Upper lobe of left lung (tissue), 6 donors: ENCODE measurements at regions not wholly inside any gene's neighbourhood (a gene's known extent, or its start where the extent isn't known, plus 50 kb on each side); places are given as distances from the start of the nearest gene placed in this dataset.
A peak's percentile ranks its signal among the peaks of the same experiment; 100 is the strongest.

Experiments
- ATAC-seq, 2 donors: fragments of 200-7000 bp; cut with Tn5 transposase; one replicate each; pipeline ENCODE4 v1.9.1; 2022; ENCODE audit warnings: mild to moderate bottlenecking in 2 of 2, moderate library complexity in 2 of 2; ENCODE audit not compliant: low FRiP score in 2 of 2
- DNase-seq, 2 donors: peaks; one replicate each; pipeline ENCODE4 v3.0.0-alpha.2; 2019 to 2020
- H3K27ac ChIP-seq, 4 donors: fragments of 200-600 bp; sonication (generic); one replicate each; pipeline ENCODE4 v1.5.1; 2016 to 2019
- H3K27me3 ChIP-seq, 4 donors: fragments of 200-600 bp; sonication (generic); one replicate each; pipeline ENCODE4 v1.5.1; 2017 to 2019
- H3K36me3 ChIP-seq, 4 donors: fragments of 200-600 bp; sonication (generic); one replicate each; pipeline ENCODE4 v1.5.1; 2016 to 2019
- H3K4me1 ChIP-seq, 4 donors: fragments of 200-600 bp; sonication (generic); one replicate each; pipeline ENCODE4 v1.5.1; 2018 to 2019
- H3K4me3 ChIP-seq, 4 donors: fragments of 200-600 bp; sonication (generic); one replicate each; pipeline ENCODE4 v1.5.1; 2017 to 2019; ENCODE audit warnings: mild to moderate bottlenecking in 2 of 4, moderate library complexity in 1 of 4
- H3K9me3 ChIP-seq, 4 donors: fragments of 200-600 bp; sonication (generic); one replicate each; pipeline ENCODE4 v1.5.1; 2018 to 2019
- CTCF ChIP-seq, 6 experiments: fragments of 450-650 bp in 4 of 6; fragments of 200-600 bp in 2 of 6; sonication (generic) in 2 of 6; IDR thresholded peaks; one replicate each; pipeline ENCODE4 v1.5.1; 2016 to 2019; ENCODE audit warnings: antibody characterized with exemption in 6 of 6
- EP300 ChIP-seq, 4 donors: sonication (generic); formaldehyde crosslinking; IDR thresholded peaks; one replicate each; pipeline ENCODE4 v1.5.1; 2017; ENCODE audit warnings: antibody characterized with exemption in 4 of 4, control low read depth in 2 of 4
- POLR2A ChIP-seq, 4 donors: fragments of 450-650 bp; IDR thresholded peaks; one replicate each; pipeline ENCODE4 v1.5.1; 2016 to 2017; ENCODE audit warnings: antibody characterized with exemption in 4 of 4, mild to moderate bottlenecking in 2 of 4
- POLR2AphosphoS5 ChIP-seq, 2 donors: sonication (generic); formaldehyde crosslinking; IDR thresholded peaks; one replicate each; pipeline ENCODE4 v1.5.1; 2017; ENCODE audit warnings: antibody characterized with exemption in 2 of 2
- WGBS, 2 donors: methylation state at CpG; one replicate each; pipeline ENCODE4 v1.1.5; 2017 to 2018; 5-methylcytosine and 5-hydroxymethylcytosine counted together
- donor health status: DM: no; HTN: no; CAD: no; lungs with moderate emphysema.
- donor health status: DM: no; HTN: yes; CAD: no; lungs with severe emphysema.

DNA sequence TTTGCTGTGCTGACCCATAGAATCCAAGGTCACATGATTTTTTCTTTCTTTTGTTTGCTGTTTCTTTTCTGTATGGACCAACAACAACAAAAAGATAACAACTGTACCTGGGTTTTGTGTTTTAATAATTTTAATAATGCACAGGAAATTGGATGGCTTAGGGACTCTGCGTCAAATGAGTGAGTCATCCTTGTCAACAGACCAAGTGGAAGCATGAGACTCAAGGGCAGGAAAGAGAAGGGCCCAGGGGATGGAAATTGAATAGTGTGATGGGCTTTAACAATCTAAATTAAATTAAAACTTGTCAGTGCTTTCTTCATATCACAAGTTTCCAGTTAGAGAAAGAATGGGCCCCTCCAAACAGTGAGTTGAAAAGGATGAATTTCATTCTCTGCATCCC, 413.0 kb downstream of the PREX1 start:
- H3K27me3 ChIP-seq, result no peaks in the 10 kb centered on the region
- ATAC-seq (no peak), DNase-seq (no peak)
- 81 to 82% methylated on average over 1 of the region's 1 CpG for WGBS, 2 donors
- TF ChIP-seq CTCF (IDR thresholded peaks at IDR 0.05) (no peak), POLR2AphosphoS5 (IDR thresholded peaks at IDR 0.05) (no peak), EP300 (IDR thresholded peaks at IDR 0.05) (no peak), POLR2A (IDR thresholded peaks at IDR 0.05) (no peak)
- no peaks in the 10 kb centered on the region for H3K36me3 ChIP-seq
- no peaks in the 10 kb centered on the region for H3K9me3 ChIP-seq
- no peak overlapping the region for H3K27ac ChIP-seq
- H3K4me3 ChIP-seq, result no peak overlapping the region
- no peaks in the 10 kb centered on the region for H3K4me1 ChIP-seq

- TF ChIP-seq EP300 (IDR thresholded peaks at IDR 0.05) (no peak), CTCF (IDR thresholded peaks at IDR 0.05) (no peak)
- no peaks in the 10 kb centered on the region for H3K4me1 ChIP-seq
- no peaks in the 10 kb centered on the region for H3K9me3 ChIP-seq
- ATAC-seq (no peak), DNase-seq (no peak)
- H3K36me3 ChIP-seq, result no peaks in the 10 kb centered on the region
- no peak overlapping the region for H3K4me3 ChIP-seq
- WGBS, 2 donors, result 76 to 82% methylated on average over 6 of the region's 6 CpGs
- H3K27ac ChIP-seq, result no peak overlapping the region
- no peaks in the 10 kb centered on the region for H3K27me3 ChIP-seq
Observed at GRCh38 chr20:48411919-48412522, 415.8 kb downstream of the PREX1 start.

DNA sequence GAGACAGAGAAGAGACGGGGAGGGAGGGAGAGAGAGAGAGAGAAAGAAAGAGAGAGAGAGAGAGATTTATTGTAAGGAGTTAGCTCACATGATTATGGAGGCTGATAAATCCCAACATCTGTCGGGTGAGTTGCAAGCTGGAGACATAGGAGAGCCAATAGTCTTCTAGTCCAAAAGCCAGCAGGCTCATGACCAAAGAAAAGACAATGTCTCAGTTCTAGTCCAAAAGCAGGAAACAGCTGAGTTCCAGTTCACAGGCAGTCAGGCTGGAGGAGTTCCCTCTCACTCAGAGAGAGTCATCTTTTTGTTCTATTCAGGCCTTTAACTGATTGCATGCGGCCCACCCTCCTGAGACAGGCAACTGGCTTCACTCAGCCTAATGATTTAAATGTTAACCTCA, 416.6 kb downstream of the PREX1 start:
- ATAC-seq, result peak in 1 of 2 donors; percentile 18
- no peak for DNase-seq
- Histone ChIP-seq H3K27me3 (no peaks in the 10 kb centered on the region), H3K36me3 (no peaks in the 10 kb centered on the region), H3K9me3 (no peaks in the 10 kb centered on the region), H3K27ac (no peak overlapping the region), H3K4me1 (no peaks in the 10 kb centered on the region), H3K4me3 (no peak overlapping the region)
- TF ChIP-seq POLR2AphosphoS5 (IDR thresholded peaks at IDR 0.05) (no peak), CTCF (IDR thresholded peaks at IDR 0.05) (no peak), POLR2A (IDR thresholded peaks at IDR 0.05) (no peak), EP300 (IDR thresholded peaks at IDR 0.05) (no peak)
- WGBS, 2 donors, result 82 to 84% methylated on average over 3 of the region's 3 CpGs

GRCh38 chr20:48409055-48409615, 418.7 kb downstream of the PREX1 start:
- no peaks in the 10 kb centered on the region for H3K9me3 ChIP-seq
- no peak for ATAC-seq
- WGBS, 2 donors, result 78 to 86% methylated on average over 4 of the region's 4 CpGs
- TF ChIP-seq POLR2A (IDR thresholded peaks at IDR 0.05), result no peak
- TF ChIP-seq EP300 (IDR thresholded peaks at IDR 0.05), result no peak
- no peak for TF ChIP-seq POLR2AphosphoS5 (IDR thresholded peaks at IDR 0.05)
- no peak for TF ChIP-seq CTCF (IDR thresholded peaks at IDR 0.05)
- H3K27ac ChIP-seq, result no peak overlapping the region
- no peaks in the 10 kb centered on the region for H3K36me3 ChIP-seq
- H3K4me1 ChIP-seq, result no peaks in the 10 kb centered on the region
- DNase-seq, result no peak
- H3K27me3 ChIP-seq, result no peaks in the 10 kb centered on the region
- H3K4me3 ChIP-seq, result no peak overlapping the region

GRCh38 chr20:48407710-48408109, 420.1 kb downstream of the PREX1 start:
- 61 to 72% methylated on average over 6 of the region's 6 CpGs for WGBS, 2 donors
- Histone ChIP-seq H3K9me3 (no peaks in the 10 kb centered on the region), H3K4me3 (no peak overlapping the region), H3K27me3 (no peaks in the 10 kb centered on the region), H3K4me1 (no peaks in the 10 kb centered on the region), H3K27ac (no peak overlapping the region), H3K36me3 (no peaks in the 10 kb centered on the region)
- TF ChIP-seq POLR2A (IDR thresholded peaks at IDR 0.05) (no peak), CTCF (IDR thresholded peaks at IDR 0.05) (no peak), POLR2AphosphoS5 (IDR thresholded peaks at IDR 0.05) (no peak), EP300 (IDR thresholded peaks at IDR 0.05) (no peak)
- DNase-seq (no peak), ATAC-seq (no peak)
